B cell (primary cell): ENCODE measurements at regions not wholly inside any gene's neighbourhood (a gene's known extent, or its start where the extent isn't known, plus 50 kb on each side); places are given as distances from the start of the nearest gene placed in this dataset.

ENCODE experiments used
- ATAC-seq: fragments of 200-7000 bp; cut with Tn5 transposase; one replicate; pipeline ENCODE4 v1.10.0; 2021; ENCODE audit warnings: low read depth, mild to moderate bottlenecking, moderate number of reproducible peaks, moderate library complexity
- CTCF ChIA-PET: fragments of 350-600 bp; sonication (Branson Sonifier 250); formaldehyde crosslinking; loops from one replicate; lab custom pipeline; 2021; ENCODE audit warnings: antibody characterized with exemption, inconsistent platforms; lab: Charles Lee
- POLR2A ChIA-PET: fragments of 350-600 bp; sonication (Branson Sonifier 250); formaldehyde crosslinking; loops from one replicate; lab custom pipeline; 2021; ENCODE audit warnings: antibody characterized with exemption; lab: Charles Lee
- DNase-seq: peaks from one replicate; pipeline ENCODE4 v3.0.0; 2013
- H2AFZ ChIP-seq: 2 replicates; pipeline ENCODE4 v1.6.1; 2012; ENCODE audit warnings: mild to moderate bottlenecking, low read depth, low read length; ENCODE audit not compliant: insufficient read depth, poor library complexity, severe bottlenecking
- H3K27ac ChIP-seq, 2 donors: 1 replicate in 1 of 2; 2 replicates in 1 of 2; pipeline ENCODE4 v1.5.1; 2012 to 2013; ENCODE audit warnings: low read length in 2 of 2, mild to moderate bottlenecking in 2 of 2, moderate library complexity in 1 of 2
- H3K27me3 ChIP-seq, 4 experiments: fragments of 200-600 bp in 1 of 4; sonication (generic) in 1 of 4; replicated peaks in 1 of 4; 1 replicate in 2 of 4; 2 replicates in 2 of 4; pipeline versions ENCODE4 v1.6.1 to v1.7.0; 2013 to 2016; ENCODE audit warnings: low read length in 3 of 4, mild to moderate bottlenecking in 2 of 4, mixed read lengths in 1 of 4, moderate library complexity in 1 of 4; ENCODE audit not compliant: insufficient read depth in 4 of 4, control insufficient read depth in 3 of 4; ENCODE audit errors: control extremely low read depth in 1 of 4
- H3K36me3 ChIP-seq, 2 experiments: replicated peaks in 1 of 2; 1 replicate in 1 of 2; 2 replicates in 1 of 2; pipeline versions ENCODE4 v1.6.1 to v1.7.1; 2013; ENCODE audit warnings: low read length in 1 of 2; ENCODE audit not compliant: insufficient read depth in 2 of 2, control insufficient read depth in 1 of 2; ENCODE audit errors: control extremely low read depth in 1 of 2, extremely low read depth in 1 of 2
- H3K4me1 ChIP-seq, 2 donors: fragments of 200-600 bp in 1 of 2; sonication (generic) in 1 of 2; 1 replicate in 1 of 2; 2 replicates in 1 of 2; pipeline versions ENCODE4 v1.5.1 to v1.6.1; 2013 to 2017; ENCODE audit warnings: low read length in 2 of 2; ENCODE audit not compliant: control insufficient read depth in 2 of 2, insufficient read depth in 2 of 2
- H3K4me2 ChIP-seq: replicated peaks from 2 replicates; pipeline ENCODE3; 2012; ENCODE audit warnings: mild to moderate bottlenecking, low read depth, low read length; ENCODE audit not compliant: poor library complexity, severe bottlenecking
- H3K4me3 ChIP-seq, 5 experiments: fragments of 200-600 bp in 1 of 5; sonication (generic) in 1 of 5; 1 replicate in 3 of 5; 2 replicates in 2 of 5; pipeline versions ENCODE4 v1.5.1 to v1.7.0; 2011 to 2016; ENCODE audit warnings: low read length in 4 of 5, mild to moderate bottlenecking in 4 of 5, low read depth in 2 of 5, control low read depth in 1 of 5, moderate library complexity in 1 of 5; ENCODE audit not compliant: insufficient read depth in 1 of 5; ENCODE audit errors: control extremely low read depth in 1 of 5, extremely low read depth in 1 of 5
- H3K79me2 ChIP-seq: fragments of 200-600 bp; sonication (generic); one replicate; pipeline ENCODE4 v1.6.0; 2016; ENCODE audit warnings: low read length; ENCODE audit not compliant: control insufficient read depth, insufficient read depth
- H3K9ac ChIP-seq: fragments of 200-600 bp; sonication (generic); 2 replicates; pipeline ENCODE4 v1.6.1; 2017; ENCODE audit warnings: mild to moderate bottlenecking, low read length, moderate library complexity
- H3K9me3 ChIP-seq, 3 donors: one replicate each; pipeline versions ENCODE4 v1.6.1 to v1.7.1; 2013; ENCODE audit warnings: low read length in 2 of 3; ENCODE audit not compliant: control insufficient read depth in 2 of 3, insufficient read depth in 1 of 3; ENCODE audit errors: control extremely low read depth in 1 of 3
- H4K20me1 ChIP-seq: 2 replicates; pipeline ENCODE4 v1.6.0; 2012; ENCODE audit warnings: mild to moderate bottlenecking, low read length; ENCODE audit not compliant: insufficient read depth, control insufficient read depth, poor library complexity, severe bottlenecking
- H3K27ac Mint-ChIP-seq: one replicate; pipeline ENCODE4 v1.8.0; 2021; ENCODE audit warnings: mixed read lengths
- H3K27me3 Mint-ChIP-seq: one replicate; pipeline ENCODE4 v1.8.0; 2021; ENCODE audit warnings: mixed read lengths
- H3K4me1 Mint-ChIP-seq: one replicate; pipeline ENCODE4 v1.8.0; 2021; ENCODE audit warnings: mixed read lengths
- H3K4me3 Mint-ChIP-seq: one replicate; pipeline ENCODE4 v1.8.0; 2021; ENCODE audit warnings: mixed read lengths
- H3K9me3 Mint-ChIP-seq: one replicate; pipeline ENCODE4 v1.8.0; 2022; ENCODE audit warnings: mixed read lengths; ENCODE audit not compliant: insufficient read depth
- EZH2 ChIP-seq: IDR thresholded peaks from 2 replicates; pipeline ENCODE4 v1.6.1; 2012; ENCODE audit warnings: borderline replicate concordance, low read depth, mild to moderate bottlenecking, moderate library complexity, low read length; ENCODE audit not compliant: insufficient read depth, poor library complexity, severe bottlenecking
- WGBS: methylation state at CpG from one replicate; pipeline ENCODE4 v1.1.5; 2013; ENCODE audit warnings: missing lambda C conversion rate; ENCODE audit not compliant: insufficient coverage; 5-methylcytosine and 5-hydroxymethylcytosine counted together
- intact Hi-C: fragments of 100-400 bp; cut with micrococcal nuclease; formaldehyde crosslinking; loops from one replicate; pipeline ENCODE4 v1.10.0; 2022
- TF ChIP-seq, protein P1 (sequence below): fragments of 200-600 bp; IDR thresholded peaks from one replicate; pipeline ENCODE4 v1.8.0; 2022; ENCODE audit warnings: antibody characterized with exemption, mild to moderate bottlenecking

DNA sequence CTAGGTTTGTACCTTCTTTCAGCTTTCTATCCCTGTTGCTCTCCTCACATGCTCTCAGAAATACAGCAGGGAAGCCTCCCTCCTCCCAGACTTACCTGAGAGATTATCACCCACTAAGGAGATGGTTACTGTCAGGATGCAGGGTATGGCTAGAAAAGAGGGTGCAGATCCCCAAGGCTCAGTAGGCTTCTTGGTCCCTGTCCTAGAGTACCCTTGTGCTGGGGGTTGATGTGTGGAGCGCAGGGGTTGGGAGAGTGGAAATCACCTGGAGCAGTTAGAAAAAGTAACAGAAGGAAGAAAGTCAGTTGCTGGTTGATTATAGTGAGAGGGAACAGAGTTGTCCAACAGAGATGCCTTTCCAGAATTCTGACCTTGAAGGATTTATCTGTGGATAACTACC lies 80.2 kb downstream of the CNGA2 start:
- ATAC-seq (no peak), DNase-seq (no peak)
- no peaks in the 10 kb centered on the region for H3K79me2 ChIP-seq
- TF ChIP-seq, protein P1, sequence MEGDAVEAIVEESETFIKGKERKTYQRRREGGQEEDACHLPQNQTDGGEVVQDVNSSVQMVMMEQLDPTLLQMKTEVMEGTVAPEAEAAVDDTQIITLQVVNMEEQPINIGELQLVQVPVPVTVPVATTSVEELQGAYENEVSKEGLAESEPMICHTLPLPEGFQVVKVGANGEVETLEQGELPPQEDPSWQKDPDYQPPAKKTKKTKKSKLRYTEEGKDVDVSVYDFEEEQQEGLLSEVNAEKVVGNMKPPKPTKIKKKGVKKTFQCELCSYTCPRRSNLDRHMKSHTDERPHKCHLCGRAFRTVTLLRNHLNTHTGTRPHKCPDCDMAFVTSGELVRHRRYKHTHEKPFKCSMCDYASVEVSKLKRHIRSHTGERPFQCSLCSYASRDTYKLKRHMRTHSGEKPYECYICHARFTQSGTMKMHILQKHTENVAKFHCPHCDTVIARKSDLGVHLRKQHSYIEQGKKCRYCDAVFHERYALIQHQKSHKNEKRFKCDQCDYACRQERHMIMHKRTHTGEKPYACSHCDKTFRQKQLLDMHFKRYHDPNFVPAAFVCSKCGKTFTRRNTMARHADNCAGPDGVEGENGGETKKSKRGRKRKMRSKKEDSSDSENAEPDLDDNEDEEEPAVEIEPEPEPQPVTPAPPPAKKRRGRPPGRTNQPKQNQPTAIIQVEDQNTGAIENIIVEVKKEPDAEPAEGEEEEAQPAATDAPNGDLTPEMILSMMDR = no peak
- no peak for TF ChIP-seq EZH2
- Mint-ChIP-seq H3K27ac (no peak overlapping the region), H3K4me1 (no peaks in the 10 kb centered on the region), H3K27me3 (no peaks in the 10 kb centered on the region), H3K4me3 (no peak overlapping the region), H3K9me3 (no peaks in the 10 kb centered on the region)
- no peak overlapping the region for H3K9ac ChIP-seq
- H2AFZ ChIP-seq = no peak overlapping the region
- no peak overlapping the region for H3K4me3 ChIP-seq
- H3K4me2 ChIP-seq = no peak overlapping the region
- no peak overlapping the region for H3K27ac ChIP-seq
- no peaks in the 10 kb centered on the region for H4K20me1 ChIP-seq
- no peaks in the 10 kb centered on the region for H3K9me3 ChIP-seq
- H3K27me3 ChIP-seq = no peaks in the 10 kb centered on the region
- H3K4me1 ChIP-seq = no peaks in the 10 kb centered on the region
- intact Hi-C loops = no loop called here
- ChIA-PET POLR2A (no interaction called here), CTCF (no interaction called here)
- H3K36me3 ChIP-seq = no peaks in the 10 kb centered on the region
- WGBS = 100% methylated on average over 1 of the region's 1 CpG

DNA sequence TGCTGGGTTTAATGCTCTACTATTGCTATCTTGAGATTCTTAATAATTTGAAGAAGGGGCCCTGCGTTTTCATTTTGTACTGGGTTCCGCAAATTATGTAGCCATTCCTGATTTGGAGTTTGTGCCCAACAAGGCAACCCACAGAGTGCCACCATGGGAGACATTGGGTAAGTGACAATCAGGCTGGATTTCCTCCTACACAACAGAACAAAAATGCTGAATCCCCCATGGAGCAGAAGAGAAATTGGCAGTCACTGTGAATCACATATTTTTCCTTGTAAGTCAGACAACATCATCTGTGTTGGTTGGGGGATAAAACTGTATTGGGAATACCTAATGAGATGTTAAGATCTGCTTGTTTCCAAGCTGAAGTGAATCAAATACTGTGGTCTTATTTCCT lies 80.9 kb downstream of the CNGA2 start:
- H3K4me1 Mint-ChIP-seq = no peaks in the 10 kb centered on the region
- WGBS = no CpG with 5 or more reads among the region's 2 CpGs

More for the DNA sequence above, 80.9 kb downstream of the CNGA2 start:
- no peaks in the 10 kb centered on the region for H3K27me3 ChIP-seq
- H3K27ac Mint-ChIP-seq = no peak overlapping the region
- no peaks in the 10 kb centered on the region for H3K9me3 Mint-ChIP-seq
- no peaks in the 10 kb centered on the region for H3K27me3 Mint-ChIP-seq
- TF ChIP-seq EZH2 = no peak
- TF ChIP-seq, protein P1 = no peak
- H3K9me3 ChIP-seq = no peaks in the 10 kb centered on the region
- no peak overlapping the region for H3K4me3 Mint-ChIP-seq
- no peaks in the 10 kb centered on the region for H3K79me2 ChIP-seq
- H3K4me3 ChIP-seq = no peak overlapping the region
- H3K4me2 ChIP-seq = no peak overlapping the region
- H3K4me1 ChIP-seq = no peaks in the 10 kb centered on the region
- no peak for ATAC-seq
- no peaks in the 10 kb centered on the region for H3K36me3 ChIP-seq
- intact Hi-C loops = no loop called here
- POLR2A ChIA-PET = no interaction called here
- no peak for DNase-seq
- H3K27ac ChIP-seq = no peak overlapping the region
- no peak overlapping the region for H2AFZ ChIP-seq
- H4K20me1 ChIP-seq = no peaks in the 10 kb centered on the region
- no peak overlapping the region for H3K9ac ChIP-seq
- CTCF ChIA-PET = no interaction called here
